Thymus (tissue), 11 donors: ENCODE measurements at regions not wholly inside any gene's neighbourhood (a gene's known extent, or its start where the extent isn't known, plus 50 kb on each side); places are given as distances from the start of the nearest gene placed in this dataset.

Experiments used
- DNase-seq, 9 donors: peaks; one replicate each; pipeline ENCODE4 v3.0.0-alpha.2; 2013; ENCODE audit warnings: low spot score in 9 of 9, low read depth in 6 of 9, missing footprints in 1 of 9
- H3K27ac ChIP-seq, 2 donors: one replicate each; pipeline ENCODE4 v1.5.1; 2013; ENCODE audit warnings: control low read depth in 1 of 2, low read depth in 1 of 2, low read length in 1 of 2, mild to moderate bottlenecking in 1 of 2, moderate library complexity in 1 of 2
- H3K27me3 ChIP-seq, 2 donors: one replicate each; pipeline ENCODE4 v1.5.1; 2013; ENCODE audit warnings: low read length in 1 of 2; ENCODE audit not compliant: control insufficient read depth in 2 of 2, insufficient read depth in 1 of 2
- H3K36me3 ChIP-seq, 2 donors: one replicate each; pipeline ENCODE4 v1.5.1; 2013; ENCODE audit warnings: low read length in 1 of 2, mild to moderate bottlenecking in 1 of 2, moderate library complexity in 1 of 2; ENCODE audit not compliant: control insufficient read depth in 2 of 2, insufficient read depth in 2 of 2
- H3K4me1 ChIP-seq, 2 donors: one replicate each; pipeline ENCODE4 v1.5.1; 2013; ENCODE audit warnings: low read length in 2 of 2; ENCODE audit not compliant: control insufficient read depth in 2 of 2, insufficient read depth in 2 of 2
- H3K4me3 ChIP-seq, 2 donors: one replicate each; pipeline ENCODE4 v1.5.1; 2013; ENCODE audit warnings: low read length in 2 of 2, control low read depth in 1 of 2, mild to moderate bottlenecking in 1 of 2
- H3K9me3 ChIP-seq, 2 donors: one replicate each; pipeline ENCODE4 v1.5.1; 2013; ENCODE audit warnings: low read length in 1 of 2, mild to moderate bottlenecking in 1 of 2; ENCODE audit not compliant: control insufficient read depth in 2 of 2, insufficient read depth in 1 of 2
- WGBS: extraction: QIAGEN DNeasy Blood & Tissue Kit; methylation state at CpG from one replicate; pipeline ENCODE4 v1.1.7; 2013; 5-methylcytosine and 5-hydroxymethylcytosine counted together
- donor health status: healthy.

DNA sequence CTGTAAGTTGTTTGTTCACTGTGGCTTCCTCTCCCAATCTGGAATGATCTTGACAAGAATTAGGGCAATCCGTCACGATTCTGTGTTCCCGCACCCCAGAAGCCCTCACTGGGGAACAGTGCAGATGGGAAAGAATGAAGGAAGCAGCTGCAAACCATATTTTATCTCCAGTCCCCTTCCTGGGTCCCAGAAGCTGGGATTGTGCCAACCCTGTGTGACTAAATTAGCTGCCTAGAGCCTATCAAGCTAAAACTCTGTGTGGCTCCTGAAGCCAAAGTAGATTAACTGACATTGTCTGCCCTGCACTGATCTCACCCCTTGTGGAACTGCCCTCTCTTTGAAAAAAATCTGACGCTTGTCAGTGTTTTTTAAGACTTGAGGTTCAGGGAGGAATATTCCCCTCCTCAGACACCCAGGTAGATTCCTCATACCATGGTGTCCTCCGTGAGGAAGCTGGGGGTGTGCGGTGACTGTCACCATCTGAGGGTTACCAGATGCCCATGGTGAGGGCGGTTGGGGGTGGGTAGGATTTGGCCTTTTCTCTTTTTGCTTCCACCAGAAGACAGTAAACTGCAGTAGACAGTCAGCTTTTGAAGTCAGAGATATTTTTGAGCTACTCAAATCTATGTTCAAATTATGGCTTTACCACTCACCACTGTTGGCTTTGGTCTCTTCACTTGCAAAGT is 358.3 kb upstream of the TPM1 start:
- whole genome bisulfite sequencing, result 97% methylated on average over 7 of the region's 7 CpGs

DNA sequence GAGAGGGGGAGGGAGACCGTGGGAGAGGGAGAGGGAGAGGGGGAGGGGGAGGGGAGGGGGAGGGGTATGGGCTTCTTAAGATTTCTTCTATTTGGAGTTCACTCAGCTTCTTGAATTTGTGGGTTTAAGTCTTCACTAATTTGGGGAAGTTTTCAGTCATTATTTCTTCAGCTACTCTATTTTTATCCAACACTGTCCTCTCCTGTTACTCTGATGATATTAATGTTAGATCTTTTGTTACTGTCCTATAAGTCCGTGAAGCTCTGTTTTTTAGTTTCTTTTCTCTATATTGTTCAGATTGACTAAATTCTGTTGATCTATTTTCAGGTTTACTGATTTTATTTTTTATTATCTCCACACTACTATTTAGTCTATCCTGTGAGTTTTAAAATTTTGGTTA is 351.5 kb upstream of the TPM1 start:
- no peak overlapping the region for H3K27ac ChIP-seq
- H3K36me3 ChIP-seq, result no peaks in the 10 kb centered on the region
- WGBS, result 88% methylated on average over 2 of the region's 2 CpGs

More for the DNA sequence above, 358.3 kb upstream of the TPM1 start:
- DNase-seq, result no peak
- Histone ChIP-seq H3K4me3 (no peak overlapping the region), H3K36me3 (no peaks in the 10 kb centered on the region), H3K4me1 (no peaks in the 10 kb centered on the region), H3K9me3 (no peaks in the 10 kb centered on the region), H3K27ac (no peak overlapping the region), H3K27me3 (no peaks in the 10 kb centered on the region)

DNA sequence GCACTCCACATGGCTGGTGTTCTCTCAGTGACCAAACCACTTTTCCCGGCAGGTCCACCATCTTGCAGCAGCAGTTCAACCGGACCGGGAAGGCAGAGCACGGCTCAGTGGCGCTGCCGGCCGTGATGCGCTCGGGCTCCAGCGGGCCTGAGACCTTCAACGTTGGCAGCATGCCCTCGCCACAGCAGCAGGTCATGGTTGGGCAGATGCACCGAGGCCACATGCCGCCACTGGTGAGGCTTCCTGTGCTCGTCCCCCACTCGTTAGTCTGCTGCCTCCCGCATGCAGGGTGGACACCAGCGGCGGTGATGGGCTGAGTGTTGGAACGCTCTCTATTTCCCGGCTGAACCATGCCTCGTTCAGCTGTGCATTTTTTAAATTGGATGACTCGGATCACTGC is 344.9 kb upstream of the TPM1 start:
- no peaks in the 10 kb centered on the region for H3K27me3 ChIP-seq
- no peak overlapping the region for H3K27ac ChIP-seq
- 98% methylated on average over 23 of the region's 23 CpGs for WGBS
- no peaks in the 10 kb centered on the region for H3K36me3 ChIP-seq
- no peaks in the 10 kb centered on the region for H3K4me1 ChIP-seq
- no peak for DNase-seq
- H3K4me3 ChIP-seq, result no peak overlapping the region
- no peaks in the 10 kb centered on the region for H3K9me3 ChIP-seq

More for the DNA sequence above, 351.5 kb upstream of the TPM1 start:
- no peaks in the 10 kb centered on the region for H3K9me3 ChIP-seq
- no peaks in the 10 kb centered on the region for H3K4me1 ChIP-seq
- no peaks in the 10 kb centered on the region for H3K27me3 ChIP-seq
- no peak overlapping the region for H3K4me3 ChIP-seq
- DNase-seq, result no peak

DNA sequence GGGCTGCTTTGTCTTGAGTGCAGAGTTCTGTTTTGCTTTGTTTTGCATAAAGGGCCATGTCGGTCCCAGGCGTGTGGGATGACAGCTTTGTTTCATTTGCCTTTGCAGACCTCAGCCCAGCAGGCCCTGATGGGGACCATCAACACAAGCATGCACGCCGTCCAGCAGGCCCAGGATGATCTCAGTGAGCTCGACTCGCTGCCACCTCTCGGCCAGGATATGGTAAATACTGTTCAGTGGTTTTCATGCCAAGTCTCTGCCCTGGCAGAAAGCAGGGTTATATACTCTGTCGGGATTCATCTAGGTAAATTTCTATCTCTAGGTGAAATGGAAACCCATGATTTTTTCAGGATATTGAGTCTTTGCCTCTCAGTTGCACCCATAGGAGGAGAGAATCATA is 343.9 kb upstream of the TPM1 start:
- no peak for DNase-seq
- Histone ChIP-seq H3K36me3 (no peaks in the 10 kb centered on the region), H3K4me3 (no peak overlapping the region), H3K9me3 (no peaks in the 10 kb centered on the region), H3K4me1 (no peaks in the 10 kb centered on the region), H3K27me3 (no peaks in the 10 kb centered on the region), H3K27ac (no peak overlapping the region)
- 97% methylated on average over 8 of the region's 8 CpGs for WGBS

DNA sequence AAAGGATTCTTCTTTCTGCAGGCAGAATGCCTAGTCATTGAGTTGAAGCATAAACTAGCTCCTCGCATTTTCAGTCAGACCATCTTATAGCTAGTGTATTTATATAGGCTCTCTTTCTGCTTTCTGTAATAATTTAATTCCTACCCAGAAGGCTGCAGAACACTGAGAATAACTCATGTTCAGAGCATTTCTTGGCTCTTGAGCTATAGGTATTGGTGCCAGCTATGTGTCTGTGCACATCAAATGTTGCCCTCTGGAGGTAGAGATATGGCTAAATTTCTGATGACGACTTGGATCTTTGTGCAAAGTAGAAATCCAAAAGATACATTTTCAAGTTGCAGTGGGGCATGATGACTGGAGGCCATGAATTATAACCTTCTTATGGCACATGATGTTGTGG is 336.2 kb upstream of the TPM1 start:
- Histone ChIP-seq H3K9me3 (no peaks in the 10 kb centered on the region), H3K4me1 (no peaks in the 10 kb centered on the region), H3K27ac (no peak overlapping the region), H3K4me3 (no peak overlapping the region), H3K27me3 (no peaks in the 10 kb centered on the region), H3K36me3 (no peaks in the 10 kb centered on the region)
- WGBS, result 88% methylated on average over 2 of the region's 2 CpGs
- no peak for DNase-seq

DNA sequence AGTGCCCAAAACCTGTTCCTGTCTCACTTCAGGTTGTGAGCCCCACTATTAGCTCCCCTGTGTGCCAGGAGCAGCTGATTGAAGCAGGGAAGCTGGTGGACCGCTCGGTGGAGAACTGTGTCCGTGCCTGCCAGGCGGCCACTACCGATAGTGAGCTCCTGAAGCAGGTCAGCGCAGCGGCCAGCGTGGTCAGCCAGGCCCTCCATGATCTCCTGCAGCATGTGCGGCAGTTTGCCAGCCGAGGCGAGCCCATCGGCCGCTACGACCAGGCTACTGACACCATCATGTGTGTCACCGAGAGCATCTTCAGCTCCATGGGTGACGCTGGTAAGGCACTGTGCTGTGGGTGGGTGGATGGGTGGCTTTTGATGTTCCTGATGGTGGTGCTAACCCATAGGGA is 334.1 kb upstream of the TPM1 start:
- H3K27ac ChIP-seq, result no peak overlapping the region
- H3K9me3 ChIP-seq, result no peaks in the 10 kb centered on the region
- H3K4me1 ChIP-seq, result no peaks in the 10 kb centered on the region
- no peaks in the 10 kb centered on the region for H3K27me3 ChIP-seq
- no peak for DNase-seq
- H3K4me3 ChIP-seq, result no peak overlapping the region
- WGBS, result 98% methylated on average over 16 of the region's 16 CpGs
- H3K36me3 ChIP-seq, result no peaks in the 10 kb centered on the region

DNA sequence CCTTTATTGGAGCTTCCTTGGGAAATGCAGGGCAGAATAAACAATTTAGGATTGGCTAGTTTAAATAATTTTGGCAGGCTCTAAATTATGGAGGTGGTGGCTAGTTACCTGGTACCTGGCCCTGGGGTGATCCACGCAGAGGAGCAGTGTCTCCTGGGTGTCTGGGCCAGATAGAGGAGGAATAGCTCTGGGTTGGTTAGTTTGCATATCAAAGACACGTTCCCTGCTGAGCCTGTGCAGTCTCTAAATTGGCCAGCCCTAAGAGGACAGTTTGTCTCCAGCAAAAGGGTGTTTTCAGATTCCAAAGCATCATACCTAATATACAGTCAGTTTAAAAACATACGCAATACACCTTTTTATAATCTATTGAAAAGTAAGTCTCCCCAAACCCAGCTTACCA is 333.3 kb upstream of the TPM1 start:
- Histone ChIP-seq H3K4me3 (no peak overlapping the region), H3K27me3 (no peaks in the 10 kb centered on the region), H3K9me3 (no peaks in the 10 kb centered on the region), H3K4me1 (no peaks in the 10 kb centered on the region), H3K36me3 (no peaks in the 10 kb centered on the region), H3K27ac (no peak overlapping the region)
- 99% methylated on average over 3 of the region's 3 CpGs for WGBS
- DNase-seq, result no peak

DNA sequence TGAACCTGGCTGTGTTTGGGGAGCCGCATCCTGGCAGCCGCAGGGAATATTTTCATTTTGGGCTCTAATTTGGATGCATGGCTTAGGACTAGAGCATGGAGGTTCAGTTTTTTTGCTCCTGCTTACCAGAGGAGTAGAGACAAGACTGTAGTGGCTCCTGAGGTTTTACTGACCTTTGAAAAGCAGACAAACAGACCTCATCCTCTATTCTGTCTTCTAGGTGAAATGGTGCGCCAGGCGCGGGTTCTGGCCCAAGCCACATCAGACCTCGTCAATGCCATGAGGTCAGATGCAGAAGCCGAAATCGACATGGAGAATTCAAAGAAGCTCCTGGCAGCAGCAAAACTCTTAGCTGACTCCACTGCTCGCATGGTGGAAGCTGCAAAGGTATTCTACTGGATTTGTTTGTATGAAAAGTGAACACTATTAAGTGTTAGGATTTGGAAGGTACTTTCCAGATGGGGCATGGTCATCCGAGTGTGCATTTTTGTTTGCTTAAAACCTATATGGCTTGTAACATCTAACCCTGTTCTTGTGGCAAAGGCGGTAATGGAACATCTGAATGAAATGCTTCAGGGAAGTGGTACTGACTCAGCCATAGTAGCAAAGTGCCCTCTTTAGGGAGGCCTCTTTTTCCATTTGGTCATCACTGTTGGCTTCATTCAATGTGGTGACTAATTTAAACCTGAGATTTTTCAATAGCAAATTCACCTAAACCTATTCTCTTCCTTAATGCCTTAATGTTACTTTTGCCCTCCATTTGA is 330.7 kb upstream of the TPM1 start:
- no peak for DNase-seq
- H3K27ac ChIP-seq, result no peak overlapping the region
- H3K27me3 ChIP-seq, result no peaks in the 10 kb centered on the region
- H3K4me1 ChIP-seq, result no peaks in the 10 kb centered on the region
- H3K4me3 ChIP-seq, result no peak overlapping the region
- no peaks in the 10 kb centered on the region for H3K36me3 ChIP-seq
- no peaks in the 10 kb centered on the region for H3K9me3 ChIP-seq
- WGBS, result 96% methylated on average over 11 of the region's 11 CpGs

DNA sequence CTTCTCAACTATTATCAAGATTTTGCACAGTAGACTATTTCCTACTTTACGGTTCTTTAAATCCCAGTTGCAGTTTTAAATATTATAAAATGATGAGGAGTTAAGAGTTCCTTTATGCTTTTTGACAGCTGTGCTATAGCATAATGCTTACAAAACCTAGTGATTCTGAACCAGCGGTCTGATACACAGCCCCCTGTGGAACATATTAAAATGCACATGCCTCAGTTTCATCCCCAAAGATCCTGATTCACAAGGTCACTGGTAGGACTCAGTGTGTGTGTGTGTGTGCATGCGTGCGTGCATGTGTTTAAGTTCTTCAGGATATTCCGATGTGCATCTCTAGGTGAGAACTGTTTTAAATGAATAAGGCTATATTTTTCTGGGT is 330.1 kb upstream of the TPM1 start:
- Histone ChIP-seq H3K9me3 (no peaks in the 10 kb centered on the region), H3K27me3 (no peaks in the 10 kb centered on the region), H3K4me1 (no peaks in the 10 kb centered on the region), H3K36me3 (no peaks in the 10 kb centered on the region), H3K4me3 (no peak overlapping the region), H3K27ac (no peak overlapping the region)
- 88% methylated on average over 5 of the region's 5 CpGs for WGBS
- DNase-seq, result no peak
